ENCODE measurements at regions not wholly inside any gene's neighbourhood (a gene's known extent, or its start where the extent isn't known, plus 50 kb on each side); places are given as distances from the start of the nearest gene placed in this dataset.

GRCh38 chr11:69909561-69910518 is 90.6 kb upstream of the FGF3 start:
- intact Hi-C loops (cut with DNase I; ENCODE audit: low total_unique reads): loop anchor here (10.0 kb wide), 1 partner anchor 275 kb away; no protein-coding TSS in a partner anchor

GRCh38 chr11:69910519-69911309 is 91.5 kb upstream of the FGF3 start:
- H3K4me1 ChIP-seq: peaks cover 7 to 12% of the 10 kb centered on the region in 2 donors
- intact Hi-C loops (cut with DNase I; ENCODE audit: low total_unique reads): loop anchor here (10.0 kb wide), 1 partner anchor 274 kb away; no protein-coding TSS in a partner anchor
- no peaks in the 10 kb centered on the region for H3K36me3 ChIP-seq
- TF ChIP-seq POLR2A (IDR thresholded peaks at IDR 0.05): no peak
- H3K4me3 ChIP-seq: peak overlapping the region in 1 of 3 donors; percentile 15
- H3K27ac ChIP-seq: peak overlapping the region in 1 of 2 donors; percentile 7
- DNase-seq (ENCODE audit: low spot score in 2 of 2): no peak
- H3K9me3 ChIP-seq: no peaks in the 10 kb centered on the region
- H3K27me3 ChIP-seq: no peaks in the 10 kb centered on the region

More at GRCh38 chr11:69909561-69910518, 90.6 kb upstream of the FGF3 start:
- H3K27me3 ChIP-seq: no peaks in the 10 kb centered on the region
- H3K36me3 ChIP-seq: no peaks in the 10 kb centered on the region
- no peaks in the 10 kb centered on the region for H3K9me3 ChIP-seq
- no peak for DNase-seq (ENCODE audit: low spot score in 2 of 2)
- TF ChIP-seq POLR2A (IDR thresholded peaks at IDR 0.05): no peak
- no peak for TF ChIP-seq POLR2AphosphoS5 (IDR thresholded peaks at IDR 0.05)
- peak in 2 of 3 donors; percentile 27 to 31 for TF ChIP-seq CTCF (IDR thresholded peaks at IDR 0.05)
- no peak overlapping the region for H3K27ac ChIP-seq
- H3K4me1 ChIP-seq: peaks cover 5 to 7% of the 10 kb centered on the region in 2 donors
- H3K4me3 ChIP-seq: no peak overlapping the region

- intact Hi-C loops (cut with DNase I; ENCODE audit: low total_unique reads): loop anchor here (10.0 kb wide), 1 partner anchor 273 kb away; no protein-coding TSS in a partner anchor
- no peaks in the 10 kb centered on the region for H3K36me3 ChIP-seq
- peaks cover 7 to 15% of the 10 kb centered on the region in 2 donors for H3K4me1 ChIP-seq
- TF ChIP-seq POLR2AphosphoS5 (IDR thresholded peaks at IDR 0.05): no peak
- no peaks in the 10 kb centered on the region for H3K27me3 ChIP-seq
- H3K4me3 ChIP-seq: peak overlapping the region in 1 of 3 donors; percentile 15
- H3K27ac ChIP-seq: peak overlapping the region in 1 of 2 donors; percentile 7
- no peaks in the 10 kb centered on the region for H3K9me3 ChIP-seq
- no peak for DNase-seq (ENCODE audit: low spot score in 2 of 2)
These were observed 92.3 kb upstream of the FGF3 start for GRCh38 chr11:69911310-69912160.

GRCh38 chr11:69912161-69912910 is 93.1 kb upstream of the FGF3 start:
- H3K36me3 ChIP-seq: no peaks in the 10 kb centered on the region
- H3K27me3 ChIP-seq: no peaks in the 10 kb centered on the region
- no peak overlapping the region for H3K4me3 ChIP-seq
- intact Hi-C loops (cut with DNase I; ENCODE audit: low total_unique reads): loop anchor here (10.0 kb wide), 1 partner anchor 272 kb away; no protein-coding TSS in a partner anchor
- peaks cover 7 to 15% of the 10 kb centered on the region in 2 donors for H3K4me1 ChIP-seq
- peak in 1 of 2 donors; percentile 51 for DNase-seq (ENCODE audit: low spot score in 2 of 2)
- peak overlapping the region; percentile 84 to 90 for H3K27ac ChIP-seq
- no peaks in the 10 kb centered on the region for H3K9me3 ChIP-seq
- no peak for TF ChIP-seq POLR2AphosphoS5 (IDR thresholded peaks at IDR 0.05)
- TF ChIP-seq CTCF (IDR thresholded peaks at IDR 0.05): no peak
- TF ChIP-seq POLR2A (IDR thresholded peaks at IDR 0.05): no peak

- Histone ChIP-seq H3K36me3 (no peaks in the 10 kb centered on the region), H3K4me1 (peaks cover 7 to 15% of the 10 kb centered on the region in 2 donors), H3K27me3 (no peaks in the 10 kb centered on the region), H3K4me3 (no peak overlapping the region), H3K27ac (peak overlapping the region; percentile 84 to 90), H3K9me3 (no peaks in the 10 kb centered on the region)
- no peak for TF ChIP-seq POLR2A (IDR thresholded peaks at IDR 0.05)
- TF ChIP-seq CTCF (IDR thresholded peaks at IDR 0.05): no peak
- no peak for TF ChIP-seq POLR2AphosphoS5 (IDR thresholded peaks at IDR 0.05)
- peak in 1 of 2 donors; percentile 47 for DNase-seq (ENCODE audit: low spot score in 2 of 2)
- intact Hi-C loops (cut with DNase I; ENCODE audit: low total_unique reads): loop anchor here (10.0 kb wide), 1 partner anchor 272 kb away; no protein-coding TSS in a partner anchor
These were observed 93.8 kb upstream of the FGF3 start for GRCh38 chr11:69912911-69913451.

Data from breast epithelium (tissue), 4 donors.